GM18861 (cell line): ENCODE measurements at regions not wholly inside any gene's neighbourhood (a gene's known extent, or its start where the extent isn't known, plus 50 kb on each side); places are given as distances from the start of the nearest gene placed in this dataset.

Source experiments
- ATAC-seq: cut with Tn5 transposase; IDR thresholded peaks from one replicate; pipeline ENCODE4 v1.9.1; 2021; ENCODE audit not compliant: unreplicated experiment

DNA sequence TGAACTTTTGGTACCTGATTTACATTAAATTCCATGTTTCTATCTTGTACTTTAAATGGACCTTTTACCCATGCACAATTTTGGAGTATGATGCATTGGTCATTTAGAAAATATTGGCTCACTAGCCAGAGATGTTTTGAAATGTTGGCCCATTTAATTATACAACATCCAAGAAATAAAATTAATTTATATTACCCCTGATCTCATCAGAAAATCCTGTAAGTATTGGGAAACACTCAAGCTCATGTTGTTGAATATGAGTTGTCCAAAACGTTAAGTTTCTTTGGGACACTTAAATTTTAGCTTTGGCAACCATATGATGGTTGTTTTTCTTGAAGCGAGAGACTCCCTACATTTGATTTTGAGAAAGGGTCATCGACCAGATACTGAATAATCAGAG is 492.7 kb downstream of the RPS24 start:
- no peak for ATAC-seq

GRCh38 chr10:78527296-78527695 is 493.6 kb downstream of the RPS24 start:
- ATAC-seq, result no peak

DNA sequence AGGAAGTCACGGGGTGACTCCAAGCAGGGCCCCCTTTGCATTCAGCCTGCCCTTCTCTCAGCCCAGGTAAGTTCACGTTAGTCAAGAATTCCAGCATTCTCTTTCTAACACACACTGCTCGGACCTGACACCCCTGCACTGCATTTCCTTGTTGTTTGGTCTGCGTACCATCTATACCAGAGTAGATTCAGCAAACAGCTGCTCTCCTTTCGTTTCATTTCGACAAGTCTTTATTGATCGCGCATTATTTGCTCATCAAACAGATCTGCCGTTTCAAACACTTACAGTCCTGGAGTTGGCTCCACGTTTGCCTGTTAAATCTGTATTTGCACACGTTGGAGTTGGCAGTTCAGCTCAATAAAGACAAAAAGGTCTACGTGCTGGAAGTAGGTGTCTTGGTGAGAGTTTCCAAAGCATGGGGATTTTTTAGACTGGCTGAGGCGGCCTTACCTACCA is 495.1 kb downstream of the RPS24 start:
- no peak for ATAC-seq

DNA sequence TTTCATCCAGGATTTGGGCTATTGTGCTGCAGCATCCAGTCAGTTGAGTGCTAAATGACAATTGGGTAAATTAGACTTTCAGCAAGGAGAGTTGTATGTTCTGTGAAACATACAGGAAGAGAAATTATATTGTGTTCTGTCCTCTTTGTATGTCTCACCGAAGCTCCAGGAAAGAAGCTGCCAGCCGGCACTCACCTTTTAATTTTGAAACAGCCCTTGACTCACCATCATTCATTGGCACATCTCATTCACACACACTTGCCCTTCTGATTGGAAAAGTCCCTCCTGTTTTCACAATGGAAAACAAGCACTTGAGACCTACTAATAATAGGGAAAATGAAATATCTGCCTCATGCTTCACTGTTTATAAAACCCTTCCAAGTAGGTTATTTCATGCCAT is 495.6 kb downstream of the RPS24 start:
- no peak for ATAC-seq

DNA sequence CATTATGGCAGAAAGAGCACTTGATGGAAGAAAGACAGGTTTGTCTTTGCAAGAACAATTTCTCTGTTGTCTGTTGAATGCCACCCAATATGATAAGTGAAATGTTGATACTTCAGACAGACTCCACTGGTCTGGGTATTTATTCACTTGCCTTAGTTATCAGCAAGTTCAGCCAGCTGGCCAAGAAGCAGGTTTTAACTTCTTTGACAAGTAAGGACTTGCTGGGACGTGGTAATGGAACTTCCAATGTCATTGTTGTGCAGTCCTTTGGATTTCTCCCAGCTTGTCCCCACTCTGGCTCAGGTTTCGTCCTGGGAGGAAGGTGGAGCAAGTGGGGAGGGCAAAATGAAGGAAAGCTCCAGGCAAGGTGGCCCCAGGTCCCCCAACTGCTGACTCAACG is 497.4 kb downstream of the RPS24 start:
- ATAC-seq, result no peak

DNA sequence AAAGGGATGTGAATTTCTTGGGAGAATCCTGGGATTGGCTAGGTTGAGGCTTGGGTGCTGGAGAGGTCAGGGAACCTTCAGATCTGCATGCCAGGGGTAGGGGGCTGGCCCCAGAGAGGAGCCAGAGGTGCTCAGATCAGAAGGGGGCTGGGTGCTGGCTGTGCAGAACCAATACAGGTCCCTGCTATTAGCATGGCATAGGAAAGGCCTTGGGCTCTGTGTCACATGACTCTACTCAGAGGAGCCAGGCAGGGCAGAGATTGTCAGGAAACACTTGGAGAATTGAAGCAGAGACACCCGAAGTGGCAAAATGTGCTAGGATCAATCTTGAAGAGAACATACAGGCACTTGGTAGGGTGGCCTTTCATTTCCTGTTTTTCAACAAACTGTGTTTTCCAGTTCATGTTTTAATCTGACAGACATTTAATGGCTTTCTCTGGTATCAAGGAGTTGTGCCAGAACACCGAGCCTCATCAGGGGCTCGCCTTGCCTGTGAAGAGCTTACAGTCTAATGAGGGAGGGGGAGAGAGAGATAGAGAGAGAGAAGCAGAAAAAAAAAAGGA is 498.9 kb downstream of the RPS24 start:
- ATAC-seq, result no peak

GRCh38 chr10:78533098-78533497 is 499.4 kb downstream of the RPS24 start:
- ATAC-seq, result no peak

DNA sequence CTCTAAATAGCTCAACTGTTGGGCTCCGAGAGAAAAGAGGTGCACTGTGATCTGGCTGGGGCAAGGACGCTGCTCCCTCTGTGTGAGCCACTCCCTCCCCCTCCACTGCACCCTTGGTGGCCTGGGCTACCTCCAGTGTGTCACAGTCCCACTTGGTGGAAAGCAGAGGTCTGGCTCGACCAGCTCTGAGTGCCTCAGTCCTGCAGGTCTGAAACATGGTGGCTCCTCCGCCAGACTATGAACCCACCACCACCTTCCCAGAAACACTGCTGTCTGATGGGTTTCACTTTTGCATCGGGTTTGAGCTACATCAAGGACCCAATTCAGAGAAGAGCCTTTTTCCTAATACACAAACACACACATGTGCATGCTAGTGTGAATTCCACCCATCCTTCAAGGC is 500.1 kb downstream of the RPS24 start:
- ATAC-seq, result no peak

DNA sequence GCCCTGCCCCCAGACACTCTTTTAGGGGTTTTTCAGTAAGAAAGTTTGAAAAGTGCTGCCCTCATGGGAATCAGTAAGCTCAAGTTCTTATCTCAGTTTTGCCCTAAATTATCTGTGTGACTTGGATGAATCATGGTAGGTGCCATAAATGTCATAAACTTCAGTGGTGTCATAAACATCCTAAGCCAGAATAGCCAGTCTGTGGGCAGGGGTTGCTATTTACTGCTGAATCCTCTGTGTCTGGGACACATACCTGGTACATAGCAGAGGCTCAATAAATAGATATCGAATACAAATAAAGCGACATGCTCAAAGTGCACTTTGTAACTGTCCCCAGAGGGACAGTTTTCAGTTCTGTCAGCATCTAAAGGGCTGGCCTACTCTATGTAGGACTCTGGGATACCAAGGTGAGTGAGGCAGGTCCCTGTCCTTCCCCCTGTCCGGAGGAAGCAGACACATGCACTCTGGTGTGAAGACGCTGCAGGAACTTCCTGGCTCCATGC is 502.1 kb downstream of the RPS24 start:
- no peak for ATAC-seq

DNA sequence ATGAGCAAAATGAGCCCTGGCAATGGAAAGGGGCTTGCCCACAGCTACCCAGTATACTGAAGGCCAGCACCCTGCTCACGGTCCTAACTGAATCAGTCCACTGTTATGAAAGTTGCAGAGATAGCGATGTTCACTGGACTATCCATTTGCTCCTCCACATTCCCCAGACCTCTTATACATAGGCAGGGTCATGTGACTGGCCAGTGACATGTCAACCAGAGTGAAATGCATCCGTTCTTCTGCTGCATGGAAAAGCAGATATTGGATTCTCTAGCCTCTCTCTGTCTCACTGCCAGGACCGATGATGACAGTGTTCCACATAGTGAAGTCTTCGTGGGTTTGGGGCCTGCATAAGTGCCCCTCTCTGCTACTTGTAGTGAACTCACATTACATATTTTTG is 503.4 kb downstream of the RPS24 start:
- ATAC-seq, result no peak

GRCh38 chr10:78539247-78539766 is 505.6 kb downstream of the RPS24 start:
- ATAC-seq, result no peak

DNA sequence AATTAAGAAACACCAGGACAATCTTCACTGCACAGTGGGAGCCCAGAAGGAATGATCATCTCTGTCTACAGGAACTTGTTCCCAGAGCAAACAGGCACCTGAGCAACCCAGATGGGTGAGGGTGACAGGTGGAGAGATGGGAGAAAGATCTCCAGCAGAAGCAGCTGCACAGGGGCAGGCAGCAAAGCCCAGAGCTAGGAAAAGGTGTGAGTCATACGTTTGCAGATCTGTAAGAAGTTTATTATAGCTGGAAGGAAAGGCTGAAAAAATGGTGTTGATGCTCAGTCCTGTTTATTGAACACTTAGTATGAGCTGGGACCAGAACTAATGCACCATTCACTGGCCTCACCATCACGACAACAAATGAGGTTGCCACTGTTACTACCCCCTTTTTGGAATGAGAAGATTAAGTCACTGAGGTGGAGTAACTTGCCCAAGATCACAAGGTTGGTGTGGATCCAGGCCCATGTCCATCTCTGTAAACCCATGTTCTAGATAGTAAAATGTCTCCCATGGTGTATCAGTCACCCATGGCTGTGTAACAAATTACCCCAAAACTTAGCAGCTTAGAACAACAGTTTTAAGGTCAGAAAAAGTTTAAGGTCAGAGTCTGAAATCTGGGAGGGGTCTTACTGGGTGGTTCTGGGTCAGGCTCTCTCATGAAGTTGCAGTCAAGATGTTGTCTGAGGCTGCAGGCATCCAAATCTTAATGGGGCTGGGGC is 506.9 kb downstream of the RPS24 start:
- ATAC-seq, result no peak

- no peak for ATAC-seq
Measured at GRCh38 chr10:78541481-78542140, 507.9 kb downstream of the RPS24 start.

DNA sequence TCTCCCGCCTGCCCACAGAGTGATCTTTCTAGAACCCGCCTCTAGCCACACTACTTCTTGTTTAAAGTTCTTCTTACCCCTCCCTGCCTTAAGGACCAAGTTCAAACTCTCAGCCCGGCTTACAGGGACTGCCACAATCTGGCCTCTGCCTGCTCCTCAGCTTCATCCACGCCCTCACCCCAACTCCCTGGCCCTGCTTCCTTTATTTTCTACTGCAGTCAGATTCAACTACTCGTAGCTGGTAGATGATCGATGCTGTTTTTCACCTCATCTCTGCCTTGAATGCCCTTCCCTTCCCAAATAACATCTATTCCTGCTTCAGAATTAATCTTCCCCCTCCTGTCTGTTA is 508.5 kb downstream of the RPS24 start:
- no peak for ATAC-seq

DNA sequence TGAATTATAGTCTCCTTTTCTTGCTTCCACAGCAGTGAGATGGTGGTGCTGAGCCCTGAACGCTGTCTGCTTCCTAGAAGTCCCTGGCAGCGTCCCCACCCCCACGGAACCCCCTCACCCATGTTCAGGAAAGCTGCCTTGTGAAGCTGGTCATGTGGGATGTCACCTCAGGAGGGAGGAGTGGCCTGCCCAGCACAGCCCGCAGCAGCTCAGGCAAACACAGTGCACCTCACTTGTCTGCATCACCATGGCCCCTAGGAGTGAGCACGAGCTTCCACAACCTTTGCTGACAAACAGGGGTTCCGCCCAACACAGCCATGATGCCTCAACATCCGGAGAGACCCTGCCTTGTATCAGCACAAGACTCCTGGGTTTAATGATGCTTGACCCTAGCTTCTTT is 508.9 kb downstream of the RPS24 start:
- ATAC-seq, result no peak

- no peak for ATAC-seq
Measured at GRCh38 chr10:78543031-78543748, 509.5 kb downstream of the RPS24 start.

DNA sequence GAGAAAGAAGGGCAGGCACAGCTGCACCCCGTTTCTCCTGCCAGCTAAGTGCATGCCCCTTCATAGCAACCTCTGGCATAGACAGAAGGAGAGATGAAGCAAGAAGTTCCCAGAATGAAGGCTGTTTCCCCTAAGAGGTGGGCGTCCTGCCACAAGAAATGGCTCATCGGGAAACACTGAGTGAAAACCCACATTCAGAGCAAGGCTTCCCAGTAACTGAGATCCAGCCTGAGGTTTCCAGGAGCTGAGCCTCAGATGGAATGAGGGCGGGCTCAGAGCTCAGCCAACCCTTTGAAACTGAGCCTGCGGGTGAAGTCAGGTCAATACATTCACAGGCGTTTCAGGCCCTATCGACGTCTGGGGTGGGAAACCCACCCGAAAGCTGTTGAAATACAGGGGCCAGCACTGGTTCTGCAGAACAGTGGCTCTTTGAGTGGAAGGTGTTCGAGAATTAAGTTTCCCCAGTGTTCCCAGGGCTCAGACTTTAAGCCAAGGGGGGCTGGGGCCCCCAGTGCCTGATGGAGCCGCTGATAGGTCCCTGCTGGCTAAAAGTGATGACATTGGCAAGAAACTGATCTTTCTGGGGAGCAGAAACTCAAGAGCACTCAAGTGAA is 510.2 kb downstream of the RPS24 start:
- no peak for ATAC-seq

DNA sequence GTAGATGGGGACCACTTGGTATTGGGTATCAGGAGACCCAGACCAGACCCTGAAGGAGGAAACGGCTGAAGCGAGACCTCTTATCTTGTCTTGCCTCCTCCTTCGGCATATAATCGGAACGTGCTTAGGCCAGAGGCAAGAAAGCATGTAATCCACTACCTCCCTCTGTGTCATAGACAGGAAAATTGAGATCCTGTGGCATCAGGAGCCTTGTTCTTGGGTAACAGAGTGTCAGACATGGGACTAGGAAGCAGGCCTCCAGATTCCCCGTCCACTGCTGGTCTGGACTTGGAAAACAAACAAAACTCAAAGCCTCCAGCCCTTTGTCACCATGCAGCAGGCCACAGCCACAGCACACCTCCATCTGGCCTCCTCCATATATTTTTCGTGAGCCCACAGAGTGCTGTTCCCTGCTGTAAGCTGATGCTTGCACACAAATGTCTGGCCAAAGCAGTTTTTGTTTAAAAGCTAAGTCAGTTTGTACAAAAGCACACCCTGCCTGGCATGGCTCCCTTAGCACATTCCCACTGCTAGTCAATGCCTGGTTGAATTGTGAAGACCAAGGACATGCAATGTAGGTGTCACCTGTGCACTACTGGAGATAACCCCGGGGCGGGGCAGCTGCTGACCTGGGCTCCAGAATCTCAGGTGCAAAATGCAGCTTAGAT is 510.9 kb downstream of the RPS24 start:
- ATAC-seq, result no peak

DNA sequence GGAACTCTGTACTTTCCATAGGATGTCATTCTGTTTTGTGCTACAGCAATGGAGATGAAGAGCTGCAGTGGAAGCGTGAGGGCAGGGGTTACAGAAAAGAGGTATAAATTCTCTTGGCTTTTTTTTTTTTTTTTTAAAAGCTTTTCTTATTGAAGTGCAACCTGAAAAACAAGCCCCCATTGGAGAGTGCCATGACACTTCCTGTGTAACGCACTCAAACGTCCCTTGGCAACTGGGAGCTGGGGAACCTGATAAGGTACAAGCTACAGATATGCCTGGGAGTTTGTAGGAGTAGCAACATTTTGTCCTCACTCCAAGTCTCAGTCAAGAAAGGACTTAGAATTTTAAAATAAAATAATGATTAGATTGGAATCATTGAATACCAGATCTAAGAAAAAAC is 512.1 kb downstream of the RPS24 start:
- ATAC-seq, result no peak

GRCh38 chr10:78547397-78547796 is 513.7 kb downstream of the RPS24 start:
- ATAC-seq, result no peak

DNA sequence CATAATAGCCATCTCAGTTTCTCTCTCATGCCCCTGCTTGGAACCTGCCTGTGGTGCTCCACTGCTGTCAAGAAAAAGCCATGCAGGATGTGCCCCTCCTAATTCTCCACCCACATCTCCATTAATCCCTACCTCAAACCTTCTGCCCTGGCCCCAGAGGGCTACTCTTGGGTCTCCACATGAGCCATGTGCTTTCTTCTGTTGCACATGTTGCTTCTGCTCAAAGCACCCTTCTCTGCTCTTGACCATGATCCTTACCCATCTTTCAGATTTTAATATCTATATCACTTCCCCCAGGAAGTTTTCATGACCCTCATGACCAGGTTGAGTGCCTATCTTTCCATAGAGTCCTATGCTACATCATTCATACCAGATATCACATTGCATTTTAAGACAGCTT is 514.2 kb downstream of the RPS24 start:
- no peak for ATAC-seq
